Gastroesophageal sphincter (tissue), 3 donors: ENCODE measurements at regions not wholly inside any gene's neighbourhood (a gene's known extent, or its start where the extent isn't known, plus 50 kb on each side); places are given as distances from the start of the nearest gene placed in this dataset.

Experiments
- CTCF ChIP-seq, 4 experiments: fragments of 200-600 bp in 2 of 4; fragments of 450-650 bp in 2 of 4; sonication (generic) in 1 of 4; IDR thresholded peaks; one replicate each; pipeline ENCODE4 v1.5.1; 2017 to 2019; ENCODE audit warnings: antibody characterized with exemption in 4 of 4, mild to moderate bottlenecking in 2 of 4, moderate library complexity in 2 of 4
- EP300 ChIP-seq: sonication (generic); formaldehyde crosslinking; IDR thresholded peaks from one replicate; pipeline ENCODE4 v1.6.1; 2017; ENCODE audit warnings: antibody characterized with exemption, mild to moderate bottlenecking

DNA sequence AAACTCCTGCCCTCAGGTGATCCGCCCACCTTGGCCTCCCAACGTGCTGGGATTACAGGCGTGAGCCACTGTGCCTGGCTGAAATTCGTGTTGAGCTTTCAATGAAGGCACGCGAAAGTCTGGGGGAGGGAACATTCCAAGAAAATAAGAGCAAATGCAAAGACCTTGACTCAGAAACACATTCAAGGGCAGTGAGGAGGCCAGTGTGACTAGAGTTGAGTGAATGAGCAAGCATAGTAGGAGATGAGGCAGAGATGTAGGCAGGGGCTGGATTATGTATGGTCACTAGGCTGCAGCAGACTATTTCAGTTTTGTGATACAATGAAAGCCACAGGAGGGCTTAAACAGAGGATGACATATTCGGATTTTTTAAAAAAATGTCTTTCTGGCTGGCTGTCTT lies 67.0 kb downstream of the SCN11A start:
- TF ChIP-seq CTCF (IDR thresholded peaks at IDR 0.05) (no peak), EP300 (no peak)
